ENCODE measurements at regions not wholly inside any gene's neighbourhood (a gene's known extent, or its start where the extent isn't known, plus 50 kb on each side); places are given as distances from the start of the nearest gene placed in this dataset.

- DNase-seq (ENCODE audit: low read depth in 2 of 2) = no peak
- no peak overlapping the region for H3K4me3 ChIP-seq (replicated peaks in 1 of 2; ENCODE audit: low read depth in 2 of 2, low read length in 2 of 2)
- no peak for TF ChIP-seq CTCF (IDR thresholded peaks at IDR 0.05; ENCODE audit: low read depth, low read length)
Measured at GRCh38 chr2:172296267-172297046, 130.9 kb upstream of the ITGA6 start.

- no peak for DNase-seq (ENCODE audit: low read depth in 2 of 2)
Measured at GRCh38 chr2:172297531-172297930, 129.9 kb upstream of the ITGA6 start.

GRCh38 chr2:172297950-172298349, 129.4 kb upstream of the ITGA6 start:
- DNase-seq (ENCODE audit: low read depth in 2 of 2) = no peak
- TF ChIP-seq CTCF (IDR thresholded peaks at IDR 0.05; ENCODE audit: low read depth, low read length) = no peak
- no peak overlapping the region for H3K4me3 ChIP-seq (replicated peaks in 1 of 2; ENCODE audit: low read depth in 2 of 2, low read length in 2 of 2)

More at GRCh38 chr2:172297531-172297930, 129.9 kb upstream of the ITGA6 start:
- TF ChIP-seq CTCF (IDR thresholded peaks at IDR 0.05; ENCODE audit: low read depth, low read length) = no peak
- H3K4me3 ChIP-seq (replicated peaks in 1 of 2; ENCODE audit: low read depth in 2 of 2, low read length in 2 of 2) = no peak overlapping the region

GRCh38 chr2:172299741-172300140, 127.6 kb upstream of the ITGA6 start:
- peak; percentile 30 to 58 for DNase-seq (ENCODE audit: low read depth in 2 of 2)
- TF ChIP-seq CTCF (IDR thresholded peaks at IDR 0.05; ENCODE audit: low read depth, low read length) = no peak
- H3K4me3 ChIP-seq (replicated peaks in 1 of 2; ENCODE audit: low read depth in 2 of 2, low read length in 2 of 2) = no peak overlapping the region

- no peak for TF ChIP-seq CTCF (IDR thresholded peaks at IDR 0.05; ENCODE audit: low read depth, low read length)
Measured at GRCh38 chr2:172300851-172301250, 126.5 kb upstream of the ITGA6 start.

GRCh38 chr2:172305066-172305465, 122.3 kb upstream of the ITGA6 start:
- TF ChIP-seq CTCF (IDR thresholded peaks at IDR 0.05; ENCODE audit: low read depth, low read length) = no peak
- DNase-seq (ENCODE audit: low read depth in 2 of 2) = no peak
- no peak overlapping the region for H3K4me3 ChIP-seq (replicated peaks in 1 of 2; ENCODE audit: low read depth in 2 of 2, low read length in 2 of 2)

More at GRCh38 chr2:172300851-172301250, 126.5 kb upstream of the ITGA6 start:
- no peak overlapping the region for H3K4me3 ChIP-seq (replicated peaks in 1 of 2; ENCODE audit: low read depth in 2 of 2, low read length in 2 of 2)
- DNase-seq (ENCODE audit: low read depth in 2 of 2) = no peak
